Skeletal muscle cell (primary cell): ENCODE measurements at regions not wholly inside any gene's neighbourhood (a gene's known extent, or its start where the extent isn't known, plus 50 kb on each side); places are given as distances from the start of the nearest gene placed in this dataset.

Source experiments
- DNase-seq: peaks from one replicate; pipeline ENCODE4 v3.0.0-alpha.2; 2010; ENCODE audit warnings: low read depth
- H3K4me3 ChIP-seq: 2 replicates; pipeline ENCODE4 v1.5.1; 2011; ENCODE audit warnings: low read depth, mild to moderate bottlenecking, control low read depth, low read length, moderate library complexity

- H3K4me3 ChIP-seq = no peak overlapping the region
- peak; percentile 56 for DNase-seq
These were observed 102.0 kb upstream of the PIEZO2 start for GRCh38 chr18:11251229-11251890.

DNA sequence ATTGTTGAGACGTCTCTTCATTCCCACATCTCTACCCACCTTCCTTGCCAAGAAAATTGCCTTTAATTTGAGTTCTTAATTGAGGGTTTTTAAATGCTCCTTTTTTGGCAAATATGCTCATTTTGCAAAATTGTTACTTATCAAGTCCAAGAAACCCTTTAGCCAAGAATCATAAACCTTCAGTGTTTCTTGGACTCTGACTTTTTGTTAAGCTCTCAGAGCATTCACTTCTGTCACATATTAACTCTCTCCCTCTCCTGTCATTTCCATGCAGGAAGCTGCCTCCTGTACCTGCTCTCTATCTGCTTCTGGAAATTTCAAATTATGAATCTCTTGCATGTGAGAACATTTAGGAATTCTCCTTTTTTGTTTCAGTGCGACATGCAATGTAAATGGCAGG lies 100.0 kb upstream of the PIEZO2 start:
- DNase-seq = no peak
- H3K4me3 ChIP-seq = no peak overlapping the region

- H3K4me3 ChIP-seq = no peak overlapping the region
These were observed 98.1 kb upstream of the PIEZO2 start for GRCh38 chr18:11247381-11247970.

GRCh38 chr18:11246495-11247300 lies 97.3 kb upstream of the PIEZO2 start:
- H3K4me3 ChIP-seq = no peak overlapping the region
- peak; percentile 36 for DNase-seq

More at GRCh38 chr18:11247381-11247970, 98.1 kb upstream of the PIEZO2 start:
- no peak for DNase-seq

GRCh38 chr18:11245879-11246278 lies 96.5 kb upstream of the PIEZO2 start:
- DNase-seq = no peak
- H3K4me3 ChIP-seq = no peak overlapping the region

- DNase-seq = no peak
- H3K4me3 ChIP-seq = no peak overlapping the region
These were observed 88.1 kb upstream of the PIEZO2 start for GRCh38 chr18:11237484-11237883.

- no peak for DNase-seq
- no peak overlapping the region for H3K4me3 ChIP-seq
These were observed 87.7 kb upstream of the PIEZO2 start for GRCh38 chr18:11237066-11237465.

DNA sequence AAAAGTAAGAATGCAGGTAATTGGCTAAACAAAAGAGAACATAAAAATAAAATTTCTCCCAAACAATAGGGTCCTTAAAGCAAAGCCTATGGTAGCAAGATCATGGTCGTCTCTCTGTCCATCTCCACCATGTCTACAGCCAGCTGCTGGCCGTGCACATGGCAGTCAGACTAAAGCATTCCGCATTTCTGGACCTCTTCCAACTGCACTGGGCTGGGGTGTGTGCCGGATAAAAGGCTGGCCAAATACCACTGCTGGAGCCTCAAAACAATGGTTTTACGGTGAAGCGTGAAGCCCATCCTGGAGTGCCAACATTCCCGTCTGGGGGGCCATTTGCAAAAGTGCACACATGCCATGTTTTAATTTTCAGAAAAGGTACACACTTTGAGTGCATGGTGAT lies 74.8 kb upstream of the PIEZO2 start:
- H3K4me3 ChIP-seq = no peak overlapping the region
- DNase-seq = no peak

- no peak overlapping the region for H3K4me3 ChIP-seq
- no peak for DNase-seq
These were observed 70.2 kb upstream of the PIEZO2 start for GRCh38 chr18:11219571-11219970.

DNA sequence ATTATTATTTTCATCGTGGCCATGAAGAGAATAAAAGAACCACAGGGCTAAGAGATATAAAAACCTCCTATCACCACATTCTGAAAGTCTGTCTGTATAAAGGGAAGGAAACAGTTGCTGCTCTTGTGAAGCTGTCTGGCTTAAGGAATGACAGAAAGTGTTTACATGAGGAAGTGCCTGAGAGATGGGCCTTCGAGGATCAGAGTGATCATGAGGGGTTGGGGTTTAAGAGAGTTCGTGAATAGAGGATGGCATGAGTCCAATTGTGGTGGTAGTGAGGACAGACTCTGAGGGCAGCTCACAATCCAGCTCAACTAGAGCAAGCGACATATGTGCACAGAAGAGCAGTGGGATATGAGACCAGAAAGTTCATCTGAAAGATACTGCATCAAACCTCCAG lies 65.8 kb upstream of the PIEZO2 start:
- H3K4me3 ChIP-seq = no peak overlapping the region
- no peak for DNase-seq

DNA sequence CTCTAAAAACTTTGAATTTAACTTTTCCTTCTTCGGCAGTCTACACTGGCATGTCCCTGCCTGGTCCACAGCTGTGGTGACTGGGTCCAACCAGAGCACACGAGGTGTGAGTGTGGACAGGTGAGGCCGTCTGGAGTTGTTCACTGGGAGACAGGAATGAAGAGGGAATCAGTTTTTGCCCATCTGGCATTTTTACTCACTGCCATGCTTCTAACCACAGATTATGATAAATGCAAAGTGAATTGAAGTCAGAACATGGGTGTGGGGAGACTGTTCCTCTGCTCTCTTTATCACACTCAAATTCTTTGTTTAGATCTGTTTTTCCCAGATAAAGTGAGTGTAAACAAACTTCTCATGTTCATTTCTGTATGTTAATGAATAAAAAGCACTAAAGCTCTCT lies 54.7 kb upstream of the PIEZO2 start:
- H3K4me3 ChIP-seq = no peak overlapping the region
- no peak for DNase-seq

- no peak for DNase-seq
These were observed 50.1 kb upstream of the PIEZO2 start for GRCh38 chr18:11199477-11199876.

More at GRCh38 chr18:11199477-11199876, 50.1 kb upstream of the PIEZO2 start:
- no peak overlapping the region for H3K4me3 ChIP-seq
